Parathyroid adenoma (tissue), 2 donors: ENCODE measurements at regions not wholly inside any gene's neighbourhood (a gene's known extent, or its start where the extent isn't known, plus 50 kb on each side); places are given as distances from the start of the nearest gene placed in this dataset.

Experiments used
- H2AFZ ChIP-seq: fragments of 300-600 bp; sonication (generic); one replicate; pipeline ENCODE4 v1.7.0; 2017; ENCODE audit warnings: antibody characterized with exemption, mild to moderate bottlenecking
- H3K27ac ChIP-seq: fragments of 300-600 bp; sonication (generic); one replicate; pipeline ENCODE4 v1.7.0; 2017
- H3K27me3 ChIP-seq: fragments of 300-600 bp; sonication (generic); one replicate; pipeline ENCODE4 v1.7.0; 2017; ENCODE audit warnings: low read length; ENCODE audit not compliant: control insufficient read depth, insufficient read depth
- H3K36me3 ChIP-seq: fragments of 300-600 bp; sonication (generic); one replicate; pipeline ENCODE4 v1.7.0; 2017; ENCODE audit warnings: low read length; ENCODE audit not compliant: control insufficient read depth, insufficient read depth
- H3K4me1 ChIP-seq: fragments of 300-600 bp; sonication (generic); one replicate; pipeline ENCODE4 v1.7.0; 2017; ENCODE audit warnings: control low read depth
- H3K4me2 ChIP-seq: fragments of 300-600 bp; sonication (generic); one replicate; pipeline ENCODE4 v1.7.0; 2017; ENCODE audit warnings: low read length
- H3K4me3 ChIP-seq: fragments of 300-600 bp; sonication (generic); one replicate; pipeline ENCODE4 v1.7.0; 2017; ENCODE audit warnings: low read depth, low read length
- H3K79me2 ChIP-seq: fragments of 300-600 bp; sonication (generic); one replicate; pipeline ENCODE4 v1.7.0; 2017; ENCODE audit warnings: control low read depth
- H3K9ac ChIP-seq: fragments of 300-600 bp; sonication (generic); one replicate; pipeline ENCODE4 v1.7.0; 2017; ENCODE audit warnings: mild to moderate bottlenecking
- H3K9me3 ChIP-seq: fragments of 300-600 bp; sonication (generic); one replicate; pipeline ENCODE4 v1.7.0; 2017; ENCODE audit warnings: low read length; ENCODE audit not compliant: control insufficient read depth
- TF ChIP-seq, protein P1 (sequence below): fragments of 300-600 bp; sonication (generic); IDR thresholded peaks from one replicate; pipeline ENCODE4 v1.7.0; 2017; ENCODE audit warnings: antibody characterized with exemption, mild to moderate bottlenecking
- donor health status: primary hyperparathyroidism.

DNA sequence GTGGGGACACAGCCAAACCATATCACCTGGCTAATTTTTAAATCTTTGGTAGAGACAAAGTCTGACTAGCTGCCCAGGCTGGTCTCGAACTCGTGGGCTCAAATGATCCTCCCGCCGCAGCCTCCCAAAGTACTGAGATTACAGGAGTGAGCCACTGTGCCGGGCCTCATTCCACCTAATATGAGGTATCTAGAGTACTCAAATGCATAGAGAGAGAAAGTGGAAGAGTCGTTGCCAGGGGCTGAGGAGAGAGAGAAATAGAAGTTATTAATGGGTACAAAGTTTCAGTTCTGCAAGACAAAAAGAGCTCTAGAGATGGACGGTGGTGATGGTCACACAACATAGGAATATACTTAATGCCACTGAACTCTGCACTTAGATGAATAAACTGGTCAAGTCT, 119.6 kb downstream of the TOMM20 start:
- Histone ChIP-seq H3K4me3 (no peak overlapping the region), H2AFZ (no peak overlapping the region), H3K9me3 (no peaks in the 10 kb centered on the region), H3K4me1 (peaks cover 2% of the 10 kb centered on the region), H3K27ac (no peak overlapping the region), H3K79me2 (no peaks in the 10 kb centered on the region), H3K36me3 (no peaks in the 10 kb centered on the region), H3K9ac (no peak overlapping the region), H3K4me2 (no peak overlapping the region), H3K27me3 (no peaks in the 10 kb centered on the region)
- TF ChIP-seq, protein P1, sequence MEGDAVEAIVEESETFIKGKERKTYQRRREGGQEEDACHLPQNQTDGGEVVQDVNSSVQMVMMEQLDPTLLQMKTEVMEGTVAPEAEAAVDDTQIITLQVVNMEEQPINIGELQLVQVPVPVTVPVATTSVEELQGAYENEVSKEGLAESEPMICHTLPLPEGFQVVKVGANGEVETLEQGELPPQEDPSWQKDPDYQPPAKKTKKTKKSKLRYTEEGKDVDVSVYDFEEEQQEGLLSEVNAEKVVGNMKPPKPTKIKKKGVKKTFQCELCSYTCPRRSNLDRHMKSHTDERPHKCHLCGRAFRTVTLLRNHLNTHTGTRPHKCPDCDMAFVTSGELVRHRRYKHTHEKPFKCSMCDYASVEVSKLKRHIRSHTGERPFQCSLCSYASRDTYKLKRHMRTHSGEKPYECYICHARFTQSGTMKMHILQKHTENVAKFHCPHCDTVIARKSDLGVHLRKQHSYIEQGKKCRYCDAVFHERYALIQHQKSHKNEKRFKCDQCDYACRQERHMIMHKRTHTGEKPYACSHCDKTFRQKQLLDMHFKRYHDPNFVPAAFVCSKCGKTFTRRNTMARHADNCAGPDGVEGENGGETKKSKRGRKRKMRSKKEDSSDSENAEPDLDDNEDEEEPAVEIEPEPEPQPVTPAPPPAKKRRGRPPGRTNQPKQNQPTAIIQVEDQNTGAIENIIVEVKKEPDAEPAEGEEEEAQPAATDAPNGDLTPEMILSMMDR = no peak

DNA sequence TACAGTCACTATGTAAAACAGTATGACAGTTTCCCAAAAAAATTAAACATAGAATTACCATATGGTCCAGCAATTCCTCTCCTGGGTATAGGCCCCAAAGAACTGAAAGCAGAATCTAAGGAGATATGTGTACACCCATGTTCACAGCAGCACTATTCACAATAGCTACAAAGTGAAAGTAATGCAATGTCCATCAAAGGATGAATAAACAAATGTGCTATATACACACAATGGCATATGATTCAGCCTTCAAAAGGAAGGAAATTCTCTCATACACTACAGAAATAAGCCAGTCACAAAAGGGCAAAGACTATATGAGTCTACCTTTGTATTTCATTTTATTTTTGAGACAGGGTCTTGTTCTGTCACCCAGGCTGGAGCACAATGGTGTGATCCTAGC, 120.4 kb downstream of the TOMM20 start:
- TF ChIP-seq, protein P1 = no peak
- Histone ChIP-seq H3K4me3 (no peak overlapping the region), H3K4me2 (no peak overlapping the region), H3K79me2 (no peaks in the 10 kb centered on the region), H2AFZ (no peak overlapping the region), H3K4me1 (peaks cover 2% of the 10 kb centered on the region), H3K27me3 (no peaks in the 10 kb centered on the region), H3K27ac (no peak overlapping the region), H3K36me3 (no peaks in the 10 kb centered on the region), H3K9me3 (no peaks in the 10 kb centered on the region), H3K9ac (no peak overlapping the region)

DNA sequence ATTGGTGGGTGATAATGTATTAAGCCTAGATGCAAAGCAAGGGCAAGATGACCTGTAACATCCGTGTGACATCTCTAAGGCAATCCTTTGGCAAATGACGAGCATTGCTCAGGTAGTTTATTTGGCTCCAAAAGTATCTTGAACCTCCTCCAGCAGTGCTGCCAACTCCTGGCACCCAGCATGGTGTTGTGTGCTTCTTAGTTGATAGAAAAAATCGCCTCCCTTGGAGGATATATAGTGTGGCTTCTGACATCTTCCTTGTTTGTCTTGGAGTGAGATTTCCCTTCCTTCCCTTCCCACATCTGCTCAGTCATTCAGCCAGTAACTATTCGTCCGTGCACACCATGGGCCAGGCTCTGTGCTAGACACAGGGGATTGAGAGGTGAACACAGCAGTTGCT, 121.8 kb downstream of the TOMM20 start:
- H3K4me3 ChIP-seq = no peak overlapping the region
- H3K9ac ChIP-seq = no peak overlapping the region

DNA sequence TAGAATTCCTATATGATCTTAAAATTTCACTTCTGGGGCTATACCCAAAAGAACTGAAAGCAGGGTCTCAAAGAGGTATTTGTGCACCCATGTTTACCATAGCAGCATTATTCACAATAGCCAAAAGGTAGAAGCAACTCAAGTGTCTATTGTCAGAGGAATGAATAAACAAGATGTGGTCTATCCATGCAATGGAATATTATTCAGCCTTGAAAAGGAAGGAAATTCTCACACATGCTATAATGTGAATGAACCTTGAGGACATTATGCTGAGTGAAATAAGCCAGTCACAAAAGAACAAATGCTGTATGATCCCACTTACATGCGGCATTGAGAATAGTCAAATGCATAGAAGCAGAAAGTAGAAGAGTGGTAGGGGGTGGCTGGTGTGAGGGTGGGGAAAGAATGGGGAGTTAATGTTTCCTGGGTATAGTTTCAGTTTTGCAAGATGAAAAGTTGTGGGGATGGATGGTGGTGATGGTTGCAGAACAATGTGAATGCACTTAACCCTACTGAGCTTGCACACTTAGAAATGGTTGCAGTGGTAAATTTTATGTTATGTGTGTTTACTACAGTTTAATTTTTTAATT, 122.4 kb downstream of the TOMM20 start:
- Histone ChIP-seq H3K27ac (no peak overlapping the region), H3K9me3 (no peaks in the 10 kb centered on the region), H3K36me3 (no peaks in the 10 kb centered on the region), H3K4me3 (no peak overlapping the region), H3K9ac (no peak overlapping the region), H3K79me2 (no peaks in the 10 kb centered on the region), H3K4me1 (no peaks in the 10 kb centered on the region), H2AFZ (no peak overlapping the region), H3K4me2 (no peak overlapping the region), H3K27me3 (no peaks in the 10 kb centered on the region)
- TF ChIP-seq, protein P1 = no peak

More for the DNA sequence above, 121.8 kb downstream of the TOMM20 start:
- TF ChIP-seq, protein P1 = no peak
- H3K27me3 ChIP-seq = no peaks in the 10 kb centered on the region
- H3K4me2 ChIP-seq = no peak overlapping the region
- no peak overlapping the region for H3K27ac ChIP-seq
- no peaks in the 10 kb centered on the region for H3K9me3 ChIP-seq
- no peak overlapping the region for H2AFZ ChIP-seq
- H3K36me3 ChIP-seq = no peaks in the 10 kb centered on the region
- H3K4me1 ChIP-seq = no peaks in the 10 kb centered on the region
- no peaks in the 10 kb centered on the region for H3K79me2 ChIP-seq

DNA sequence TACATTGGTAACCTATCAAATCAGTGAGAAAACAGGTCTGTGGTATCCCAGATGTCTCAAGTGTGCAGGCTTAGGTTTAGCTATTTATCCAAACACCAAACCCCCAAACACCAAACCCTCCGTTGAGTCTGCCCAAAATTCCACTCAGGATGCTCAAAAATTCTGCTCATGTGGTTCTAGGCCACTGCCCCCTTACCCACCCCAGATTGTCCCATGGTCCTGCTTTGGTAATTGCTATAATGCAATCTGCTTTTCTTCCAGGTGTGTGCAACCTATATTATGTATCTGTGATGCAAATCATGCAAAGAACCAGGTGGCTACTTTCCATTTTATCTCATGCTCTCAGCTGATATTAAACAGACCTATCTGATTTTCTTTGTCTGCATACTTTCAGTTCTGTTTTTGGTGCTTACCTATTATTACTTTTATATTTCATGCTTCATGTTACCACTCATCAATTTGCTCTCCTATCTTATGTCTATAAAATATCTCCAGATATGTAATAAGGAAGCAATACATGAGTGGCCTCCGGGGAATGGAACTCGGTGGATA, 123.7 kb downstream of the TOMM20 start:
- no peaks in the 10 kb centered on the region for H3K9me3 ChIP-seq
- no peak overlapping the region for H2AFZ ChIP-seq
- H3K4me2 ChIP-seq = no peak overlapping the region
- H3K4me1 ChIP-seq = no peaks in the 10 kb centered on the region
- H3K27me3 ChIP-seq = no peaks in the 10 kb centered on the region
- no peaks in the 10 kb centered on the region for H3K79me2 ChIP-seq
- no peak overlapping the region for H3K27ac ChIP-seq
- H3K4me3 ChIP-seq = no peak overlapping the region
- TF ChIP-seq, protein P1 = no peak
- no peak overlapping the region for H3K9ac ChIP-seq
- no peaks in the 10 kb centered on the region for H3K36me3 ChIP-seq
